ENCODE measurements at regions not wholly inside any gene's neighbourhood (a gene's known extent, or its start where the extent isn't known, plus 50 kb on each side); places are given as distances from the start of the nearest gene placed in this dataset.

DNA sequence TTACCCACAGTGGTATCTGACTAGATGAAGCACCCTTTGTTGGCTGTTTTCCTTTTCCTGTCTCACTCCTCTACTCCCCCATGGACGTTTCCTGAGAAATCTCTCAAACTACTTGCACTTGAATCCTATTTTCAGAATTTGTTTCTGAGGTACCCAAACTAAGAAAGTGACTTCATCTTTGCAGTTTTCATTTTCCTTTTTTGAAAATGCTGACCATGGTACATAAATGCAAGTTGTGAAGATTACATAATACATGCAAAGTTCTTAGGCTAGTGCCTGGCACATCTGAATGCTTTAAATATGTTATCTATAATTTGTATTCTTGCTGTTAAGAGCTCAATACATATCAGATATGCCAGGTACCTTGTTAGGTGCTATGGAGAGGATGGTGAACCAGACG, 644.7 kb upstream of the TENM4 start:
- TF ChIP-seq POLR2AphosphoS5 (IDR thresholded peaks at IDR 0.05; ENCODE audit: low read depth, low read length) (no peak), POLR2A (IDR thresholded peaks at IDR 0.05; ENCODE audit: low read depth, low read length) (no peak)

Data from GM12892 (cell line).